GM19238 (cell line): ENCODE measurements at regions not wholly inside any gene's neighbourhood (a gene's known extent, or its start where the extent isn't known, plus 50 kb on each side); places are given as distances from the start of the nearest gene placed in this dataset.
"Not testable (repeated sequence)": the region's sequence is repeated elsewhere in the genome, so short reads cannot be mapped to it uniquely, and the experiment has no call there.

Experiments
- DNase-seq: peaks from one replicate; pipeline ENCODE4 v3.0.0; 2011; ENCODE audit warnings: low spot score; ENCODE audit not compliant: insufficient read length

DNA sequence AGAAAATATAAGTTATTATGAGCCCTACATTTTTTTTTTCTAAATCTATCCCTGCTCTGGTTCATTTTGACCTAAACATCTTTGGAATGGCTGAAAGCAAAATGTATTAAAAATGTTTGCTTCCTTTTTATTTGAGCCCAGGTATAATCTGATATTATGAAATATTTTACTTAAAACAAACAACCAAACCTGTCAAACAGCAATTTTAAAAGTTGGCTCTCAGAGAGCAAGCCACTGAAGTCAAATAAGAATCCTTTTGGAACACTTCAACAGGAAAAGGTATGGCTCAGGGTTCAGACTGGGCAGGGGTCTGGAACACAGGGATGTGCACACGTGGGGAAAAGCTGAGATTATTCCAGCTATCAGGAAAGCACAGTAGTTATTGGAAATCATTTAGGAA, 782.9 kb downstream of the CCSER2 start:
- DNase-seq, result no peak

DNA sequence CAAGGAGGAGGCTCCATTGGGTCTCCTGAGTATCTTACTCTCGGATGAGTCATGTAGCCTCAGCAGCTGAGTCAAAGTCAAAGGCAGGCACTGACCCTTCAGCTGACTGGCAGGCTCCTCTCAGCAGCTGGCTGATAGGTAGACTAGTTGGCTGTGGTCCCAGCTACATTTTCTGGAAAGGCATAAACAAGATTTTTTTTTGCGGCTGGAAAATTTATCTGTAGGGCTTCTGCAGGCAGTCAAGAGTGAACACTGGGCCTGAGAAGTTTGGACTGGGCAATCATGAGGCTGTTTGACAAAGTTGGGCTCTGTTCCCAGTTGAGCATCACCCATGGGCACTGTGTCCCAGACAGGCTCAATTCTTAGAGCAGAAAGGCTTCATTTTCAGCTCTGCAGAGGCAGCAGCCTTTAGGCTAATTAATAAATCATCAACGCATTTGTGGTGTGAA, 796.2 kb downstream of the CCSER2 start:
- no peak for DNase-seq

DNA sequence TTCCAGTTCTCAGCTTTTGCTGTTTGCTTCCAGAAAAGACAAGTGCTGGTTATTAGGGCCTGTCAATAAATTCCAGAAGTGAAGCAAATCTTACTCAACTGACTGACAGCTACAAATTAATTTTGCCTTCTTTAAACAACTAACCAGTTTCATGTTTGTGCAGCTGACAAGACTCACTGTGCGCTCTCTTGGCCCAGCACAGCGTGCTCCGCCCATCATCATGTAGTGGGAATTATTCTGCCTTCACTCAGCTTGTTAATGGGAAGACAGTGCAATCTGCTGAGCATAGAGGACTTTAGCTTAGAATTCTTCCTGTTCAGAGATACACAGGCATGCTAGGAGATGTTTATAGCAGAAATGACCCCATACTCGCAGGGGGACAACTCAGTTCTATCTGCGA, 808.9 kb downstream of the CCSER2 start:
- DNase-seq, result no peak

DNA sequence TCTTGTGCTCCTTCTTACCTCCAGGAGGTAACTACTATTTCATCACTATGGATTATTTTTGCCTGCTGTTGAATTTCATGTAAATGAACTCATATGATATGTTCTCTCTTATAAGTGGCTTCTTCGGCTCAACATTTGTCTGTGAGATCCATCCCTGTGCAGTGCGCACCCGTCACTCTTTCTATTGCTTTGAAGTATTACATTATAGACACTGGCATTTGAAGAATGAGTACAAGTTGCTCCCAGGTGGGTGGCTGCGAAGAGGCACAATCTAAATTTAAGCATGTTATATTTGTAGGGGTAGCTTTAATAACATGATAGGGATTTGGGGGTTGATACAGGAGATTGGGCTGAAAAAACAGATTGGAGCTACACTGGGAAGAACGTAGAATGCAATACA, 809.7 kb downstream of the CCSER2 start:
- DNase-seq, result no peak

DNA sequence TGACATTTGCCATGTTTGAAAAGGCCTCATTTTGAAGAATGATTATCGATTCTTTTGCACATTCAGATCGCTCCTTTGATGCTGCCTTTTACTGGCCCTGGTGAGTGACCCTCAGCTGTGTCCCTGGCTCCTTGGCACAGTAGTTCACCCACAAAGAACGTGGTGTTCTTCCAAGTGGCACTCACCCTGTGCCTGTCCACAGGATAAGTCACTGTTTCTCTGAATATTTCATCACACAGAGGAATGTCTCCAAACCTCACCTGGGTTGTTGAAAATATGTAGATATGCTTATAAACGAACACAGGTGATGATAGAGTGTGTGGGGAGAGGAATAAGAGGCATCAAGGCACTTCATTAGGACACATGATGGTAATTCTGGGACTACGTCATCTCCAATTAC, 810.7 kb downstream of the CCSER2 start:
- no peak for DNase-seq

DNA sequence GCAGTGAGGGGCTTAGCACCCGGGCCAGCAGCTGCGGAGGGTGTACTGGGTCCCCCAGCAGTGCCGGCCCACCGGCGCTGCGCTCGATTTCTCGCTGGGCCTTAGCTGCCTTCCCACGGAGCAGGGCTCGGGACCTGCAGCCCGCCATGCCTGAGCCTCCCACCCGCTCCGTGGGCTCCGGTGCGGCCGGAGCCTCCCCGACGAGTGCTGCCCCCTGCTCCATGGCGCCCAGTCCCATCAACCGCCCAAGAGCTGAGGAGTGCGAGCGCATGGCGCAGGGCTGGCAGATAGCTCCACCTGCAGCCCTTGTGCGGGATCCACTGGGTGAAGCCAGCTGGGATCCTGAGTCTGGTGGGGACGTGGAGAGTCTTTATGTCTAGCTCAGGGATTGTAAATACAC, 813.1 kb downstream of the CCSER2 start:
- not testable (repeated sequence) for DNase-seq

DNA sequence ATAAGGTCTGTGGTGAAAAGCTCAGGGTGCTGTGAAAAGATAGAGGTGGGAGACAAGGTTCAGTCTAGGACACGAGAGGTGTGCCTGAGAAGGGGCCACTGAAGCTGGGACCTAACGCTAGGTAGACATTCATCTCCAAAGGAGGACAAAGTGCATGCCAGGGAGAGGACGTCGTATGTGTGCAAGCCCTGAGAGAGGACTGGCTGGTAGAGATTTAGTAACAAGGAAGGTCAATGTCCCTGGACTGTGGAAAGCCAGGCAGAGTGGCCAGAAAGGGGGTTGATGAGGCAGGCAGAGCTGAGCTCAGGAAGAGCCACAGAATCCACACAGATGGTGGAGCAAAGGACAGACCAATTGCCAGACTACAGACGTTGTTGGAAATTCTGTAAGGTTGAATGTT, 817.6 kb downstream of the CCSER2 start:
- no peak for DNase-seq

DNA sequence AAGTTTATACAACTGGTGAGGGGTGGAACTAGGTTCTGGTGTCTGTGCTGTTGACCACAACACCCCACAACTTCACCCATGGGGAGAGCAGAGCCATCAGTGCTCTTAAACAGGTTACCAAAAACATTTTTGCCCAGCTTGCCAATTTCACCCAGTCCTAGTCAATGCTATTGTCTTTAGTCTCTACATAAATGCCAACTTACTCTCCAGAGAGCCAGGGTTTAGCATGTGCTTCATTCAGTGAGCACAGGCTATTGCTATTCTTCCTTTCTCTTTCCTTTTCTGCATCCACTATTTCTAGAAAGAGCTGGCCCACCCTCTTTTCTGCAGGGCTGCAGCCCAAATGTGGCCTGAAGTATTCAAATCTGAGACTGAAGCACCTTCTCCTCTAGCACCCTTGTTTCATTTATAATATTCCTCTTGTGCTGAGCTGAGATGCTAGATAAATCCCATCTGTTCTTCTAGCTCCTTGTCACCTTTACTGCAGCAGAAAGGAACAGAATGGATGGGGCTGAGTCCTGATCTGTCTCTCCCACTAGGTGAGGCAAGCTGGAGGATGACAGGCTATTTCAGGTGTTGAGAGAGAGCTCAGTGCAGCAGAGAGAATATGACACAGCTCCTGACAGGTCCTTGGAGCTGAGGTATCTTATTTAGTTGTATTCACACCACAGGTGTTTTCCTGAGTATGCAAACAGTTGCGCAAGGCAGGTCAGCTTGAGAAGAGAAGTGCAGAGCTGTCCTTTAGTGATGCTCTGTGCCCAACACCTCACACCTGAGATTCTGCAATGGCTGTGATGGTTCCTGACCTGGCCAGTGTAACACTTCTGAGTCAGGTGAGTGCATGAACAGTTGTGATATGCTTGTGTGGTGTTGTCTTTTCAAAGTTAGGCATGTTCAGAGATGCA, 819.2 kb downstream of the CCSER2 start:
- no peak for DNase-seq

DNA sequence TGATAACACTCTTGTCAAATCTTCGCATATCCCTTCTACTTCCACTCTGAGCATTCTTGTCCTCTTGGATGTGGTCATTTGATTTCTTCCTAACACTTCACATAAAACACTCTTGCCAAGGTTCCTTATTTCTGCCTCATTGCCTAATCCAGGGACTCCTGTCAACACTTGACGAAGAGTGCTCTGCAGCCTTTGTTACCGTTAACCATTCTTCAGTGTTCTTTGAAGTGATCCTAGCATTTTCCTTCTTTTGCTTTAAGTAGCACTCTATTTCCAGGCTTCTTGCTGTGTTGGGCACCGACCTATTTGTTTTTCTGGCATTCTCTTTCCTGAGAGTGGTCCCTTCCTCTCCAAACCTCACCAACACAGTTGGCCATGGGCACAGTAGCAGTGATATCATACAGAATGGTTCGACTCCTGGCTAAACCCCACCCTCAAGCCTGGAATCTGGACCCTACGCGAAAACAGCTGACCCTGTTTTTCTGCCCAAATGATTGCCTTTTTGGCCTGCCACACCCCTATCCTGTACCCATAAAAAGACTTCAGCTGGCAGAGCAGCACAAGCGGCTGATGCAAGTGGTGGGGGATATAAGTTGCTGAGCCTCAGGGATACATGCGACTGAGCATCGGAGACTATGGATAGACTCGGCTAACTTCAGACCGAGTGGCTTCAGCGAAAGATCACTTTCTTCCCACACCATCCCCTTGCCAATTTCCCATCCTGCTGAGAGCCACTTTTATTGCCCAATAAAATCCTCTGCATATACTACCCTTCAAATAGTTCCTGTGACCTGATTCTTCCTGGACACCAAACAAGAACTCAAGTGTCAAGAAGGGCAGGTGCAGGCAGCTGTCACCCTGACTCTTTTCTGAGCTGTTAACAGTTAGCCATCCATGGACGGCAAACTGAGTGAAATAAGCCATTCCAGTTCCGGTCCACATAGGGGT, 820.6 kb downstream of the CCSER2 start:
- DNase-seq, result no peak

DNA sequence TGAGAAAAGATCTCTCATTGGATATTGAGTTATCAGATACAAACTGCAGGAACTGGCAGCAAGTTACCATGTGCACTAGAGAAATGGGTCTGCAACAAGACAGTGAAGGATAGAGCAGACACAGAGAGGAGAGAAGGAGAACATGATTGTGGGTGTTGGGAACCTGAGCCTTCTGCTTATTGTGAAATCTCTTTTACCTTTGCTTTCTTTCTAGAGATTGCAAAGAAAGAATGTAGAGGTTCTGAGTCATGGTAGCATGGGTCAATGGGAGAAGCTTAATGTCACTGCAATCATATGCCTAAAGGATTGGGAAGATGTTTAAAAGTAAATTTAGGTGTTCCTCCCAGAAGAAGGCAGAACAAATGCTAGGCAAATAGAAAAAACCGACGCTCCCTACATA, 821.4 kb downstream of the CCSER2 start:
- DNase-seq, result no peak

DNA sequence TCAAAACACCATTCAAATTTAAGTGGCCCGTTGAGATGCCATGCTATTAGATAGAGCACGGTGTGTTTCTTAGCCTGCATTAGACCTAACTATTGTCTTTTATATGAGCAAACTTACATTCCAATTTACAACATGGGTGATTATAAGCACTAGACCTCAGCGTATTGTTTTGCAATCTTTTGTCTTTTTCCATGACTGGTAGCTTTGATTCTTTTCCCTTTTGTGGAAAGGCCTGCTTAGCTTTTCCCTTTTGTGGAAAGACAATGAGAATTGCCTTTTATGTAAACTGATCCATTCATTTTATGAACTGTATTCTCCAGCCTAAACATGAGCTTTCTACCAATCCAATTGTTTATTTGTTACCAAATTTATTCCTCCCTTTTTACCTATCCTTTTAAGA, 823.1 kb downstream of the CCSER2 start:
- no peak for DNase-seq

DNA sequence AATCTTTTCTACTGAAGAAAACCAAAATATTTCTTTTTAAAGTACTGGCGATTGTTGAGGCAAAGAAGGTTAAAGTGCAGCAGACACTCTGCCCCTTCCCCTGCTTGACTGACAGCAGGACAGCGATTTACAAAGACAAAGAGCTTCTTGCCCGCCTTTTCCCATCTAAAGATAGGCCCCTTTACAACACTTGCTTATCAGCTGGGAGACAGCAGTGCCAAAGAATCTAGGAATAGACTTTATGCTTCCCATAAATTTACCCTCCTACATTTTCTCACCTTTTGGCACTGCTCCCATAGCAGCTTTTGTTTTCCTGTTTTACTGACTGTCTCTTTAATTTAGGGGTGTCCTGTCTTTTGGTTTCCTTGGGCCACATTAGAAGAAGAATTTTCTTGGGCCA, 824.1 kb downstream of the CCSER2 start:
- no peak for DNase-seq

DNA sequence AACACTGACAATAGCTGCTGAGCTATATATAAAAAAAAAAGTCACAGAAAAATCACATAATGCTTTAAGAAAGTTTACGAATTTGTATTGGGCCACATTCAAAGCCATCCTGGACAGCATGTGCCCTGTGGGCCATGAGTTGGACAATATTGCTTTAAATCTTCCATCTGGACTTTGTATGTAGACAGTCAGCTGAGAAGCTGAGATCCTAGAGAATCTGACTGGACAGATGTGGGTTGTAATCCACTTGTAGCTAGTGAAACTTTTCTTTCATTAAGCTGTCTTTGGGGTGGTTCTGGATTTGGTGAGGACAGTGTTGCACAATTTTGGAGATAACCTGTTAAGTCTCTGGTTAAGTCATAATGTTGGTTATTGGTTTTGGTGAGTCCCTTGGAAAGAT, 824.5 kb downstream of the CCSER2 start:
- no peak for DNase-seq

DNA sequence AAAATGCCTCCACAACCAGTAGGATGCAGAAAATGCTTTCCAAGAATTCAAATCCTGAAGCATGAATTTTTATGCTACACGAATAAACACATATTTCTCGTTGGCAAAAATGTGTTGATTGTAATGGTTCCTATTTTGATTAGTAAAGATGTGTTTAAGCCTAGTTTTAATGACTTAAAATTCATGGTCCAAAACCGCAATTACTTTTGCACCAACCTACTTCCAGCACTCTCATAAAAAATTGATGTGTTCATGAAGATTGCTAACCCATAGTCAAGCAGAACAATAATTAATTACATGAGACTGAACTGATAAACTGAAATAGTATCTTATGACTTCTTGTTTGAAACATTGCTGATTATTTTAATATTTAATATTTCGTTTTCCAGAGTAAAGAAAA, 828.8 kb downstream of the CCSER2 start:
- DNase-seq, result no peak

DNA sequence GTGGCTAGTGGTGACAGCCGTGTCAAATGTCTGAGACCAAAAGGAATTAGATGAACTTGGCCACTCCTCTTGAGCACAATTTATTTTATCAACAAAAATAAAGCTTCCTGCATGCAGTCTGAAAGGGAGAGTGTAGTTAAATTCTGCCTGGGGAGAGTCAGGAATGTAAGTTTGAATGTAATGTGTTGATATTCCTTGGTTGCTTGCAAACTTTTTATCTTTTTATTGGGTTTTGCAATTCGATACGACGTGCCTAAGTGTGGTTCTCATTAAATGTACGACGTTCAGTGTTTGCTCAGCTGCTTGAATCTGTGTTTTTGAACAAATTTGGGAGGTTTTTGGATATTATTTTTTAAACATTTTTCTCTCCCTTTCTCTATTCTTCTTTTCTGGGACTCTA, 839.9 kb downstream of the CCSER2 start:
- DNase-seq, result no peak

DNA sequence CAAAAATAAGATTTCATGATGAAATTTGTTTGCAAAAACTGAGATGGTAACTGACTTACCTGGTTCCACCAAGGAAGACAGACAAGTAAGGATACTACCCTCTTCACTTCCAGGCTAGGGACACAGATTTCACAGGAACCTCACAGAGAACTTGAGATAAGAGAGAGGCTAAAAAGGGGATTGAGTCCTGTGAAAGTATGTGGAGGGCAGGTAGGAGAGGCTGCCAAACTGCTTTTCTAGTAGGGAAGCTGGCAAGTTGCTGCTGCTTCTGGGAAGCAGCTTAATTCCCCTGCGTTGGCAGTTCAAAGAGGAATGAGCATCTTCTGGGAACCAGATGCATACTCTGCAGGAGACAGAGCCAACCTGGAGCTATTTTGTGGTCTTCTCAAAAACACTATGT, 841.6 kb downstream of the CCSER2 start:
- DNase-seq, result no peak

DNA sequence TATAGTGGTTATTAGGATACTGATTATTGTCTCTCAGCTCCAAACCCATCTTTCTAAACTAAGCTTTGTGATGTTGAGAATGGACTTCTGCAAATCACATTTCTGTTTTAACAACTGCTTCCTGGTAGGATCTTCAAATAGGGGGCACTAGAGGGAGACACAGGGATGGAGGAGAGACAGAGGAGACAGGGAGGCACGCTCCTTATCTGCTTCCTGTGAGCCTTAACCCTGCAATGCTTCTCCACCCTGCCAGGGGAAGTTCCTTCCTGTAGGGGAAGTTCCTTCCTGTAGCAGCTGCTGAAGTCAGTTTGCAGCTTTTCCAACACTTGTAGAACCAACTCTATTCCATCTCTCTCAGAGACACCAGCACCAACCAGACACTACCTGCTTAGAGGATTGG, 847.2 kb downstream of the CCSER2 start:
- DNase-seq, result no peak

DNA sequence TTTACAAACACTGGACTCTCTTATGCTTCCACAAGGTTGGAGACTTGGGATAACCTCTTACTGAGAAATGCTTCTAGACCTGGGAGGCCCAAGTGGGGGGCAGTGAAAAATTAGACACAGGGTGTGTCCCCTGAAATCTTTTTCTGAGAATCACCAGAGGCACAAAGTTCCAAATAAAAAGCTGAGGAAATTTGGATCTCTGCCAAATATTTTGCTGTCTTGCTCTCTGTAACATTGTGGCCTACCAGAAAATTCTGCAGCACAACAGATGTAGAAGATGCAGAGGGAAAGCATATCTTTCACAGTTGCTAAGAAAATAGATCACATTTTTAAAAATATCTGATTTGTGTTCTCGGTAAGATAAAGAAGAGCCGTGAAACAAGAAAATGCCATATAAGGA, 849.4 kb downstream of the CCSER2 start:
- DNase-seq, result no peak

DNA sequence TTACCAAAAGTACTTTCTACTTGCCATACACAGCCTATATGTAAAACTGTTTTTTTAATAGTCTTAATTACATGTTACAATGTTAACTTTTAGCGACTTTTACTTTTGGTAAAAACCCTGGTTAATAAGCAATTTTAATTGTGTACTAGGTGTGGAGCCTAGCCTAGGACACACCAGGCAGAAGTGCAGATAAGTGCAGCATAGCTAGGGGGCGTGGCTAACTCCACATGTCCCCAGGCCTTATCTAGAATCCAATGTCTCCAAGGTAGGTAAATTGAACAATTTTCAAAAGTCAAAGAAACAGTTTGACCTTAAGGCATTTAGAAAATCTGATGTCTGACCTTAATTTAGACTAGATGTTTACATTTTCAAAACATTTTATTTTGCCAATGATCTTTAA, 858.7 kb downstream of the CCSER2 start:
- no peak for DNase-seq

DNA sequence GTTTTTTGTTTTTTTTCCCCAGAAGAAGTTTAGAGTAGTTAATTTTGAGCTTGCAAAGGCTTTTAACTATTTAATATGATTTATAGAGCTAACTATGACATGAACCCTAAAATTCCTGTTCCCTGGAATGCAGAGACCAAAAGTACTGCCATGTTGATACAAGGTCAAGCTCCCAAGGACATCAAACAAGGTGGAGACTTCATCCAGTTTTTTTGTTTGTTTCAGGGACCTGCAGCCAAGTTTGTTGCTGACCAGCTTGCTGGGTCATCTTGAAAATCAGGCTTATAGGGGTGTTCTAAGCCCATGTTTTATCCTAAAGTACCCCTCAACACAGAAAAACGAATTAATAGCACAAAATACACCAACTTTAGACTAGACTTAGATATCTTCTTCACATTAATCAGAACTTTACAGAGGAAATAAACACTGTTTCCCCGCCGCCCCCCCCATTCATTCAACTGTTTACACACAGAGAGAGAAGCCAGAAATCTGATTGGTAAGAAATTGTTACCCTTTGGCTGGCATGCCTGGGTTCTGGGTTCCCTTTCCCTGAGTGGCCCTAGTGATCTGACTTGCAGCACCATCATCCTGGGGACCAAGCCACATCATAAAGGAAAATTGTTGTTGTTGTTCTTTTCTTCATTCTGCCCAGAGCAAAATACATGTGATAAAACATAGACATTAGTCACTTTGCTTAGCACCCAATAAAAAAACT, 860.5 kb downstream of the CCSER2 start:
- DNase-seq, result no peak

DNA sequence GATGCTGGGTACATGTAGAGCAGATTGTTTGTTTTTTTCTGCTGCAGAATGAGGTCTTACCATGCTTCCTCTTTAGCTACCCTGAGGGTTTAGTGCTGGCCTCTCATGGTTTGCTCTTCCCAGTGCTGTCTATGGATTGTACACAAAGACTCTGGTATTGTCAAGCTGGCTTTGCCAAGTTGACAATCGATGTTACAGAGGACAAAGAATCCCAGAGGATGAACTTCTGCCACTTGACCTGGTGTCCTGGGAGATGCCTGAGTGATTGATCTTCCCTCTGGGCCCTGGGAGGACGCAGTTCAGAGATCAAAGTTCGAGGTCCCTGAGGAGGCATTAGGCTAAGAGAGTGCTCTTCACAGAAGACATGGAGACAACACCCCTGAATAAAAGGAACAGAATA, 865.4 kb downstream of the CCSER2 start:
- DNase-seq, result no peak

DNA sequence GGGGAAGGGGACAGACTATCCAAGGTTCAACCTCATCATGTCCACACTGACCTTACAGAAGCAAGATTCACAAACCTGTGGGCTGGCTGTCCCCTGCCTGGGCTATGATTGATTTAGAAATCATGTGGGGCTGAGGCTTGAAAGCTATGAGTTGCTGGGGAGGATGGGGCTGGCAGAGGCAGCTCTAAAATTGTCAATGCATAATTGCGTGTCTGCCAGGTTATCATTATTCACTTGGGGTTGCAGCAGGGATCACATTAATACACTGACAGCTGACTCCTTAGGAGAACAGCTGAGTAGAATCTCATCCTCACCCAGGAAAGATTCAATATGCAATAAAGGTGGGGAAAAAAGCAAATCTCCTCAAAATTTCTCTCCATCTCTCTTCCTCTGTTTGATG, 866.3 kb downstream of the CCSER2 start:
- DNase-seq, result no peak
